HEK293 (cell line): ENCODE measurements at regions not wholly inside any gene's neighbourhood (a gene's known extent, or its start where the extent isn't known, plus 50 kb on each side); places are given as distances from the start of the nearest gene placed in this dataset.

ENCODE experiments used
- CTCF ChIA-PET: fragments of 350-600 bp; formaldehyde crosslinking; extraction: SDS; loops from one replicate; lab custom pipeline; 2021; ENCODE audit warnings: antibody characterized with exemption; lab: Yijun Ruan, JAX
- POLR2A ChIA-PET: fragments of 300-600 bp; formaldehyde crosslinking; extraction: SDS; loops from one replicate; lab custom pipeline; 2020; ENCODE audit warnings: antibody characterized with exemption, inconsistent platforms; lab: Yijun Ruan, JAX
- H3K27ac ChIP-seq: fragments of 200-500 bp; sonication (Bioruptor generic); 2 replicates; pipeline ENCODE4 v1.5.1; 2014; ENCODE audit warnings: low read depth, low read length, control low read depth, inconsistent platforms; ENCODE audit errors: extremely low read depth
- H3K36me3 ChIP-seq, 2 experiments: fragments of 200-500 bp in 1 of 2; sonication (Bioruptor generic) in 1 of 2; 1 replicate in 1 of 2; 2 replicates in 1 of 2; pipeline ENCODE4 v1.5.1; 2014 to 2017; ENCODE audit warnings: inconsistent platforms in 2 of 2, low read length in 2 of 2; ENCODE audit not compliant: control insufficient read depth in 2 of 2, insufficient read depth in 1 of 2
- H3K4me1 ChIP-seq: fragments of 200-500 bp; sonication (Bioruptor generic); 2 replicates; pipeline ENCODE4 v1.5.1; 2014; ENCODE audit warnings: mild to moderate bottlenecking, low read length, inconsistent platforms; ENCODE audit not compliant: control insufficient read depth, insufficient read depth
- H3K4me3 ChIP-seq: 2 replicates; pipeline ENCODE4 v1.5.1; 2011; ENCODE audit warnings: low read depth, mild to moderate bottlenecking, control low read depth, low read length, moderate library complexity
- H3K9me3 ChIP-seq: fragments of 200-500 bp; sonication (Bioruptor generic); 2 replicates; pipeline ENCODE4 v1.5.1; 2014; ENCODE audit warnings: low read depth, low read length, inconsistent platforms; ENCODE audit not compliant: control insufficient read depth, insufficient read depth
- FEZF1 ChIP-seq: fragments of 450-650 bp; formaldehyde crosslinking; IDR thresholded peaks from 2 replicates; pipeline ENCODE4 v1.5.1; 2016; ENCODE audit warnings: missing biosample characterization, missing genetic modification characterization
- HOXA7 ChIP-seq: sonication (generic); formaldehyde crosslinking; IDR thresholded peaks from 2 replicates; pipeline ENCODE4 v1.8.1; 2022; ENCODE audit warnings: missing genetic modification reagents, borderline replicate concordance
- KLF8 ChIP-seq: fragments of 450-650 bp; formaldehyde crosslinking; IDR thresholded peaks from 2 replicates; pipeline ENCODE4 v1.5.1; 2016; ENCODE audit warnings: missing biosample characterization, missing genetic modification characterization
- MEIS1 ChIP-seq: sonication (generic); formaldehyde crosslinking; IDR thresholded peaks from 2 replicates; pipeline ENCODE4 v1.8.1; 2022; ENCODE audit warnings: missing genetic modification reagents, mild to moderate bottlenecking, borderline replicate concordance
- SP2 ChIP-seq: fragments of 450-650 bp; formaldehyde crosslinking; IDR thresholded peaks from 2 replicates; pipeline ENCODE4 v1.5.1; 2016; ENCODE audit warnings: missing biosample characterization, missing genetic modification characterization
- ZBTB21 ChIP-seq: fragments of 450-650 bp; formaldehyde crosslinking; IDR thresholded peaks from 2 replicates; pipeline ENCODE4 v1.5.1; 2017; ENCODE audit warnings: missing biosample characterization, missing genetic modification characterization
- ZNF169 ChIP-seq: fragments of 450-650 bp; formaldehyde crosslinking; IDR thresholded peaks from 2 replicates; pipeline ENCODE4 v1.5.1; 2016; ENCODE audit warnings: missing biosample characterization, missing genetic modification characterization
- ZNF18 ChIP-seq: fragments of 450-650 bp; formaldehyde crosslinking; IDR thresholded peaks from 2 replicates; pipeline ENCODE4 v1.5.1; 2016; ENCODE audit warnings: missing biosample characterization, missing genetic modification characterization
- ZNF221 ChIP-seq: fragments of 450-650 bp; formaldehyde crosslinking; IDR thresholded peaks from 2 replicates; pipeline ENCODE4 v1.5.1; 2017; ENCODE audit warnings: missing biosample characterization, missing genetic modification characterization, borderline replicate concordance
- ZNF223 ChIP-seq: fragments of 450-650 bp; formaldehyde crosslinking; IDR thresholded peaks from 2 replicates; pipeline ENCODE4 v1.5.1; 2016; ENCODE audit warnings: missing biosample characterization, missing genetic modification characterization
- ZNF350 ChIP-seq: fragments of 450-650 bp; formaldehyde crosslinking; IDR thresholded peaks from 2 replicates; pipeline ENCODE4 v1.5.0; 2017; ENCODE audit warnings: missing biosample characterization, mild to moderate bottlenecking, missing genetic modification characterization
- ZNF362 ChIP-seq: fragments of 450-650 bp; formaldehyde crosslinking; IDR thresholded peaks from 2 replicates; pipeline ENCODE4 v1.5.1; 2016; ENCODE audit warnings: missing biosample characterization, missing genetic modification characterization
- ZNF558 ChIP-seq: fragments of 450-650 bp; formaldehyde crosslinking; IDR thresholded peaks from 2 replicates; pipeline ENCODE4 v1.5.1; 2016; ENCODE audit warnings: missing biosample characterization, missing genetic modification characterization
- ZNF623 ChIP-seq: fragments of 450-650 bp; formaldehyde crosslinking; IDR thresholded peaks from 2 replicates; pipeline ENCODE4 v1.5.1; 2016; ENCODE audit warnings: missing biosample characterization, missing genetic modification characterization
- ZNF747 ChIP-seq: fragments of 450-650 bp; formaldehyde crosslinking; IDR thresholded peaks from 2 replicates; pipeline ENCODE4 v1.5.1; 2016; ENCODE audit warnings: missing biosample characterization, missing genetic modification characterization
- ZNF76 ChIP-seq: fragments of 450-650 bp; formaldehyde crosslinking; IDR thresholded peaks from 2 replicates; pipeline ENCODE4; 2016; ENCODE audit warnings: low read depth, missing biosample characterization, missing genetic modification characterization, borderline replicate concordance
- TF ChIP-seq, protein P1 (sequence below): fragments of 450-650 bp; formaldehyde crosslinking; IDR thresholded peaks from 2 replicates; pipeline ENCODE4 v1.5.1; 2017; ENCODE audit warnings: missing biosample characterization, missing genetic modification characterization
- TF ChIP-seq, protein P2 (sequence below): fragments of 450-650 bp; formaldehyde crosslinking; IDR thresholded peaks from 2 replicates; pipeline ENCODE4 v1.5.1; 2016; ENCODE audit warnings: missing biosample characterization, missing genetic modification characterization
- TF ChIP-seq, protein P3 (sequence below): fragments of 450-650 bp; formaldehyde crosslinking; IDR thresholded peaks from 2 replicates; pipeline ENCODE4 v1.5.1; 2016; ENCODE audit warnings: missing biosample characterization, missing genetic modification characterization
- TF ChIP-seq, protein P4 (sequence below): fragments of 450-650 bp; formaldehyde crosslinking; IDR thresholded peaks from 2 replicates; pipeline ENCODE4 v1.5.1; 2016; ENCODE audit warnings: missing biosample characterization, missing genetic modification characterization, borderline replicate concordance
- TF ChIP-seq, protein P5 (sequence below): fragments of 450-650 bp; formaldehyde crosslinking; IDR thresholded peaks from 2 replicates; pipeline ENCODE4 v1.5.1; 2016; ENCODE audit warnings: missing biosample characterization, missing genetic modification characterization

DNA sequence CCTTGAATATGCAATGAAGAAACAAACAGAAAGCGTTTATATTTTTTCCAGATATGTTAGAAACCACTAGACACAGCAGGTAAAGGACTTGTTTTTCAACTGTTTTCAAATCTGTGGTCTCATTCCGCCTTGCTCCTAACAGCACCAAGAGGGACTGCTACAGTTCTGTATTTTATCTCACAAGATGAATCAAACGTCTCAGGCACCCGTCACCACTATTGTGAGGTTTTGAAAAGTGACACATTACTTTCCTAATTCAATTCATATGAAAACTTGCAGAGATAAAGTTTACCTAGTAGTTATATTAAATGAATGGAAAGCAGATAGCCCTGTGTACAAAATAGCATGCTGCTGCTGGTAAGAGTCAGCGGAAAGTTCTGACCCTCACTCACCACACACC lies 386.3 kb downstream of the ETS1 start (continued):
- TF ChIP-seq, protein P1, sequence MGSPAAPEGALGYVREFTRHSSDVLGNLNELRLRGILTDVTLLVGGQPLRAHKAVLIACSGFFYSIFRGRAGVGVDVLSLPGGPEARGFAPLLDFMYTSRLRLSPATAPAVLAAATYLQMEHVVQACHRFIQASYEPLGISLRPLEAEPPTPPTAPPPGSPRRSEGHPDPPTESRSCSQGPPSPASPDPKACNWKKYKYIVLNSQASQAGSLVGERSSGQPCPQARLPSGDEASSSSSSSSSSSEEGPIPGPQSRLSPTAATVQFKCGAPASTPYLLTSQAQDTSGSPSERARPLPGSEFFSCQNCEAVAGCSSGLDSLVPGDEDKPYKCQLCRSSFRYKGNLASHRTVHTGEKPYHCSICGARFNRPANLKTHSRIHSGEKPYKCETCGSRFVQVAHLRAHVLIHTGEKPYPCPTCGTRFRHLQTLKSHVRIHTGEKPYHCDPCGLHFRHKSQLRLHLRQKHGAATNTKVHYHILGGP, result no peak
- TF ChIP-seq KLF8, result no peak
- TF ChIP-seq, protein P2, sequence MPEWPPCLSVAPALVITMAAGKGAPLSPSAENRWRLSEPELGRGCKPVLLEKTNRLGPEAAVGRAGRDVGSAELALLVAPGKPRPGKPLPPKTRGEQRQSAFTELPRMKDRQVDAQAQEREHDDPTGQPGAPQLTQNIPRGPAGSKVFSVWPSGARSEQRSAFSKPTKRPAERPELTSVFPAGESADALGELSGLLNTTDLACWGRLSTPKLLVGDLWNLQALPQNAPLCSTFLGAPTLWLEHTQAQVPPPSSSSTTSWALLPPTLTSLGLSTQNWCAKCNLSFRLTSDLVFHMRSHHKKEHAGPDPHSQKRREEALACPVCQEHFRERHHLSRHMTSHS (tag by site-specific recombination), result no peak

DNA sequence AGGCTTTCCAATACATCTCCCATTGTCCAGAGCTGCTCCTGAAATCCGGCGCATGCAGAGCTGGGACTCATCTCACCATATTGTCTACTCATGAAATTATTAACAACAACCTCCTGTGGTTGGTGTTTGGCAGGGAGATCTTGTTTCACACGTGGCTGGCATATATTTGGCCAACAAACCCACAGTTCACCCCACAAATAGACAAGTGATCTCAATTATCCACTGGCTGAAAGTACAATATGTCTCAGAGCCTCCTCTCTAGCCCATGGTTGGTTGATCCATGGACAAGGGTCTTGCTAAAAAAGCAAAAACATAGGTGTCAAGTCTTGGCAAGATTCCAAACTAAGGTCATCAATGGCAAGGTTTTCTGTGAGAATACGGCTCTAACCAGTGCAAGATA lies 386.9 kb downstream of the ETS1 start:
- Histone ChIP-seq H3K4me3 (no peak overlapping the region), H3K9me3 (no peaks in the 10 kb centered on the region), H3K36me3 (no peaks in the 10 kb centered on the region), H3K27ac (no peak overlapping the region), H3K4me1 (no peaks in the 10 kb centered on the region)
- ChIA-PET CTCF (interaction anchor here (0.6 kb wide), 1 partner anchor 18 kb away, joined by 3 read pairs; no protein-coding TSS in a partner anchor), POLR2A (no interaction called here)
- TF ChIP-seq, protein P3, sequence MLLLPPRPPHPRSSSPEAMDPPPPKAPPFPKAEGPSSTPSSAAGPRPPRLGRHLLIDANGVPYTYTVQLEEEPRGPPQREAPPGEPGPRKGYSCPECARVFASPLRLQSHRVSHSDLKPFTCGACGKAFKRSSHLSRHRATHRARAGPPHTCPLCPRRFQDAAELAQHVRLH, result no peak
- TF ChIP-seq SP2 (tag by site-specific recombination), result no peak
- no peak for TF ChIP-seq ZNF362 (tag by site-specific recombination)
- no peak for TF ChIP-seq ZNF350
- TF ChIP-seq ZNF221 (tag by site-specific recombination), result no peak
- TF ChIP-seq ZBTB21 (tag by site-specific recombination), result no peak
- TF ChIP-seq ZNF18 (tag by site-specific recombination), result no peak
- TF ChIP-seq ZNF169 (tag by site-specific recombination), result no peak
- TF ChIP-seq KLF8, result no peak
- TF ChIP-seq ZNF76, result no peak
- no peak for TF ChIP-seq HOXA7 (CRISPR knock-in tag)
- TF ChIP-seq, protein P4, sequence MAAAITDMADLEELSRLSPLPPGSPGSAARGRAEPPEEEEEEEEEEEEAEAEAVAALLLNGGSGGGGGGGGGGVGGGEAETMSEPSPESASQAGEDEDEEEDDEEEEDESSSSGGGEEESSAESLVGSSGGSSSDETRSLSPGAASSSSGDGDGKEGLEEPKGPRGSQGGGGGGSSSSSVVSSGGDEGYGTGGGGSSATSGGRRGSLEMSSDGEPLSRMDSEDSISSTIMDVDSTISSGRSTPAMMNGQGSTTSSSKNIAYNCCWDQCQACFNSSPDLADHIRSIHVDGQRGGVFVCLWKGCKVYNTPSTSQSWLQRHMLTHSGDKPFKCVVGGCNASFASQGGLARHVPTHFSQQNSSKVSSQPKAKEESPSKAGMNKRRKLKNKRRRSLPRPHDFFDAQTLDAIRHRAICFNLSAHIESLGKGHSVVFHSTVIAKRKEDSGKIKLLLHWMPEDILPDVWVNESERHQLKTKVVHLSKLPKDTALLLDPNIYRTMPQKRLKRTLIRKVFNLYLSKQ, result no peak

GRCh38 chr11:128198216-128198772 lies 389.1 kb downstream of the ETS1 start:
- H3K27ac ChIP-seq, result no peak overlapping the region
- H3K4me1 ChIP-seq, result no peaks in the 10 kb centered on the region
- H3K9me3 ChIP-seq, result no peaks in the 10 kb centered on the region
- no peaks in the 10 kb centered on the region for H3K36me3 ChIP-seq
- H3K4me3 ChIP-seq, result no peak overlapping the region
- ChIA-PET CTCF (interaction anchor here (0.6 to 2.5 kb wide), 4 partner anchors 26 to 133 kb away, joined by 3 to 8 read pairs (median 3); no protein-coding TSS in a partner anchor), POLR2A (no interaction called here)
- TF ChIP-seq ZNF623 (tag by site-specific recombination) (no peak), SP2 (tag by site-specific recombination) (no peak), ZNF747 (tag by site-specific recombination) (no peak), ZNF558 (tag by site-specific recombination) (no peak), FEZF1 (tag by site-specific recombination) (no peak), ZNF223 (no peak), MEIS1 (CRISPR knock-in tag) (no peak)
- TF ChIP-seq, protein P5, sequence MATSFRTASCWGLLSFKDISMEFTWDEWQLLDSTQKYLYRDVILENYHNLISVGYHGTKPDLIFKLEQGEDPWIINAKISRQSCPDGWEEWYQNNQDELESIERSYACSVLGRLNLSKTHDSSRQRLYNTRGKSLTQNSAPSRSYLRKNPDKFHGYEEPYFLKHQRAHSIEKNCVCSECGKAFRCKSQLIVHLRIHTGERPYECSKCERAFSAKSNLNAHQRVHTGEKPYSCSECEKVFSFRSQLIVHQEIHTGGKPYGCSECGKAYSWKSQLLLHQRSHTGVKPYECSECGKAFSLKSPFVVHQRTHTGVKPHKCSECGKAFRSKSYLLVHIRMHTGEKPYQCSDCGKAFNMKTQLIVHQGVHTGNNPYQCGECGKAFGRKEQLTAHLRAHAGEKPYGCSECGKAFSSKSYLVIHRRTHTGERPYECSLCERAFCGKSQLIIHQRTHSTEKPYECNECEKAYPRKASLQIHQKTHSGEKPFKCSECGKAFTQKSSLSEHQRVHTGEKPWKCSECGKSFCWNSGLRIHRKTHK, result no peak
